ENCODE measurements at regions not wholly inside any gene's neighbourhood (a gene's known extent, or its start where the extent isn't known, plus 50 kb on each side); places are given as distances from the start of the nearest gene placed in this dataset.

DNA sequence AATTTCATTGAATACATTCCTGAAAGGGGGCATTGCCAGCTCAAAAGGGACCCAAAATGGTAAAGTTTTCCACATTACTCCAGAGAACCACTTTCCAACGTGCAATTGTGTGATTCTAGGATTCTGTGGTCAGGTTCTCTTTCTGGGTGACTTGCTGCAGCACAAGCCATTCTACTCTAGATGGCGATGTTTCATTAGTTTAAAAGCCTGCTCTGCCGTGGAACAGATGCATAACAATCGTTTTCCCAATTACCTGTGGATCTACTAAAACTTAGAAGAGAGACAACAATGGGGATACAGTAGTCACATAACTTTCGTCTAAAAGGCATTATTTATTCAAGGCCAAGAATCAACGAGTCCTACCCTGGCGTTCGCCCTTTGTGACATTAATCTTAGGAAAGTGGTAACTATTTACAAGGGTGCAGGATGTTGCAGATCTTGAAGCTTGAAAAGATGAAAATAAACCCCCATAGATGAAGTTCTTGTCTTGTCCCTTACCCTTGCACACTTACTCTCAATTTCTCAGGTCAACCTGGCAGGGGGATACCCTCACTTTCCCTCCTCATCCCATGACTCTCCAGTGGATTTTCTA, 400.9 kb downstream of the SNAPC1 start:
- DNase-seq: no peak

DNA sequence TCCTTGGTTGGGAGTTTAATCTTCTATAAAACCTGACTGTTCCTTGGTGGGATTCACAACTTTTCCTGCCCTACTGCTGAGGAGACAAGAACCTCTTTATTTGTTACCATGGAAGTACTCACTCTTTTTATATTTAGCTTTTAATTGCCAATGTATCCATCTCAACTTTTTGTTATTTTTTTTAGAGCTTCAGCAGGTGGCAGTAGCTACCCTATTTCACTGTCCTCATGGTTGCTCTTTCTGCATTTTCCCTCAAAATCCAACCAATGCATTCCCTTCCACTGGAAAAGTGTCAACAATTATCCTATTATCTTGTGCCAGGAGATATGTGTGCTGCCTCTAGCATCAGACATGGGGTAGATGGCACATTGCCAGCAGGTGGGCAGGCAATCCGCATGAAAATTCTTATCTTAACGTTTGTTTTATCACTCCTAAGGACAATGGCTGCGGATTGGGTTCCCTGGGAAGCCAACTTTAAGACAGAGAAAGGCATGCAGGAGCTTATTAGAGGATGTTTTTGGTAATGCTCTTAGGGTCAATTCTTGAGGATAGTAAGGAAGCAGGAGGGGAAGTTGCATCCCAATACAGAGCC, 406.4 kb downstream of the SNAPC1 start:
- no peak for DNase-seq

- no peak for DNase-seq
Measured at GRCh38 chr14:62179367-62180018, 417.3 kb downstream of the SNAPC1 start.

- no peak for DNase-seq
Measured at GRCh38 chr14:62181591-62181990, 419.4 kb downstream of the SNAPC1 start.

GRCh38 chr14:62185078-62185477, 422.9 kb downstream of the SNAPC1 start:
- no peak for DNase-seq

GRCh38 chr14:62187265-62187664, 425.0 kb downstream of the SNAPC1 start:
- no peak for DNase-seq

- no peak for DNase-seq
Measured at GRCh38 chr14:62189698-62190097, 427.5 kb downstream of the SNAPC1 start.

DNA sequence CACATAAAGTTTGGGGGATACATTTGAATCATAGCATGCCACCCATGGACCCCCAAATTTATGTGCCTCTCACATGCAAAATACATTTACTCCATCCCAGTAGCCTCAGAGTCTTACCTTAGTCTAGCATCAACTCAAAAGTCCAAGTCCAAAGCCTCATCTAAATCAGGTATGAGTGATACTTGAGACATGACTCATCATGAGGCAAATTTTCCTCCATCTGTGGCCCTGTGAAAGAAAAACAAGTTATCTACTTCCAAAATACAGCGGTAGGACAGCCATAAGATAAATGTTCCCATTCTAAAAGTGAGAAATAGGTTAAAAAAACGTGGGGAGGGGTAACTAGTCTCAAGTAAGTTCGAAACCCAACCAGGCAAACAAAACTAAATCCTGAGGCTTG, 444.2 kb downstream of the SNAPC1 start:
- no peak for DNase-seq

DNA sequence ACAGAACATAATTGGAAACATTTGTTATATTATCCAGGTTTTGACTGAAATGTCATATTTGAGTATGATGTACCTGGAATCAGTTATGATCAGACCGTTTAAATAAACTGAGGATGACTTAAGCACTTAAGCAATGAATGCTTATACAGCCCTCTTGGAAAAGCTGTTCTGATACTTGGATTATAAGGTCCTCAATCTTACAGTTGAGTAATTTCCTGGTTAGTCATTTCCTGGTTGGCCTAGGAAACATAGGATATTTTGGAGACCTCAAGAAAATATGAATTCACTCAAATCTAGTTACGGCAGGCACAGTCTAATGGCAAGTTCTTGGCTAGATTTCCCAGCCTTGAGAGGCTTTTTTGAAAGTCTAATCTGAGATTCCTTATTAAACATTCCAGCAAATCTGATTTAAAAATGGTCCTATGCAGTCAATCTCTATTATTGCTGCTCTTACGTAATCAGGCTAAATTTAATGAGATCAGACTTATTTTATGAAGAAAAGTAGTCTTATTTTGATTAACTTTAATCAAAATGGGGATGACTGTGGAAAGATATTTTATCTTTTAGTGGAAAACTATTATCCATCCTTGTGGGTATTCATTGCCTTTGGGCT, 447.2 kb downstream of the SNAPC1 start:
- no peak for DNase-seq

- DNase-seq: no peak
Measured at GRCh38 chr14:62213516-62213915, 451.3 kb downstream of the SNAPC1 start.

GRCh38 chr14:62216121-62216520, 453.9 kb downstream of the SNAPC1 start:
- no peak for DNase-seq

GRCh38 chr14:62234849-62235248, 472.6 kb downstream of the SNAPC1 start:
- DNase-seq: no peak

GRCh38 chr14:62244221-62244620, 482.0 kb downstream of the SNAPC1 start:
- no peak for DNase-seq

GRCh38 chr14:62247266-62247665, 485.0 kb downstream of the SNAPC1 start:
- DNase-seq: no peak

GRCh38 chr14:62251237-62251636, 489.0 kb downstream of the SNAPC1 start:
- DNase-seq: no peak

GRCh38 chr14:62253171-62253570, 491.0 kb downstream of the SNAPC1 start:
- no peak for DNase-seq

DNA sequence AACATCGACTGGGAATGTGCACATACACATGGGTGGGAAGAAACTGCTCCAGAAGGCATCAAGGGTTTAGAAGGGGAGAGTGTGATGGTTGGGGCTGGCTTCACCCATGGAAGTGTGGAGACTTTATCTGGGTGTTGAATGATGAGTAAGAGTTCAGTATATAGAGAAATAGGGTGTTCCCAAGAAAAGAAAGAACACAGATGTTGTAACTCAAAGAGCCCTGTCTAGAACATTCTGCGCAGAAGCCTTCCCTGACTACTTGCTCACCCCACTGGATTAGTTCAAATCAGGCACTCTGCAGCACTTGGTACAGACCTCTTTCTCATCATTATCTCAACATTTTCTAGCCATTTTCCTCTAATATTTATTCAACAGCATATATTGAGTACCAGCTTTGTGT, 491.7 kb downstream of the SNAPC1 start:
- no peak for DNase-seq

- no peak for DNase-seq
Measured at GRCh38 chr14:62269204-62269603, 507.0 kb downstream of the SNAPC1 start.

DNA sequence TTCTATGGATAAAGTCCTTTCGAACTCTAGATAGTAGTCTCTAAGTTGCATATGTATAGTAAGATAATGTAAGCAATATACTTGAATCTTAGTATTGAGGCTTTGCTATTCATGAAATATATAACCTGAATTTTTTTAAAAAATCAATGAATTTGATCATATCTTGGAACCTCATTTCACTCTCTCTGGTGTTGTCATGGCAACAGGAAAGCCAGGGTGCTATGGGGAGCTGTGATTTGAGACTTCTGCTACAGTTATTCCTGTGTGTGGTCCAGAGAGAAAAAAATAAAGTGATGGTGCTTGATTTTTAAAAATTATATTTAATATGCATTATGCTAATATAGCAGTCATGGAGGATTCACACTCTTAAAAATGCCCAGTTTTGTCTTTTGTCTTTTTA, 508.0 kb downstream of the SNAPC1 start:
- no peak for DNase-seq

- no peak for DNase-seq
Measured at GRCh38 chr14:62280366-62280765, 518.1 kb downstream of the SNAPC1 start.

- no peak for DNase-seq
Measured at GRCh38 chr14:62283837-62284236, 521.6 kb downstream of the SNAPC1 start.

DNA sequence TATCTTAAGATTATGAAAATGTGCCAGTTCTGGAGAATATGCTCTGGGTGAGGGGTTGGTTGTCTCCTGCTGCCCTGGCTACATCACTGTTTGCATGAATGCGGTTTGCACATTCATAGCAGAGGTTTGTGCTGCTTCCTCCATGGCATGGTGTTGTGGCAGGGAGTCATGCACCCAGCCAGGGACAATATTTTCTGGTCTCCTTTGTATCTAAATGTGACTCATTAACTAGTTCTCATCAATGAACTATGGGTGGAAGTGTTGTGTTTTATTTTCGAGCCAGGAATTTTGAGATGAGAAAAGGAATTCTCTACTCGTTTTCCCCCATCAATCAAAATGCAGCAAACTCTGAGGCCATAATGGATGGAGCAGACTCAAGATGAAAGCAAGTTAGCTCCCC, 527.3 kb downstream of the SNAPC1 start:
- DNase-seq: no peak

- DNase-seq: no peak
Measured at GRCh38 chr14:62301080-62301479, 538.9 kb downstream of the SNAPC1 start.

GRCh38 chr14:62301911-62302310, 539.7 kb downstream of the SNAPC1 start:
- DNase-seq: no peak
